Activated CD4-positive, alpha-beta memory T cell treated with anti-CD3 and anti-CD28 coated beads for 36 hours (primary cell): ENCODE measurements at regions not wholly inside any gene's neighbourhood (a gene's known extent, or its start where the extent isn't known, plus 50 kb on each side); places are given as distances from the start of the nearest gene placed in this dataset.

Source experiments
- CTCF ChIA-PET: fragments of 350-600 bp; sonication (Branson Sonifier 250); formaldehyde crosslinking; loops from one replicate; lab custom pipeline; 2021; ENCODE audit warnings: antibody characterized with exemption, inconsistent platforms; lab: Charles Lee
- POLR2A ChIA-PET: fragments of 350-600 bp; sonication (Branson Sonifier 250); formaldehyde crosslinking; loops from one replicate; lab custom pipeline; 2021; ENCODE audit warnings: antibody characterized with exemption; lab: Charles Lee
- DNase-seq: peaks from one replicate; pipeline ENCODE4 v3.0.0-alpha.2; 2020
- H3K27ac Mint-ChIP-seq: one replicate; pipeline ENCODE4 v1.8.0; 2021; ENCODE audit warnings: mixed read lengths
- H3K27me3 Mint-ChIP-seq: one replicate; pipeline ENCODE4 v1.8.0; 2021; ENCODE audit warnings: mixed read lengths
- H3K36me3 Mint-ChIP-seq: one replicate; pipeline ENCODE4 v1.8.0; 2021; ENCODE audit warnings: mixed read lengths
- H3K4me1 Mint-ChIP-seq: one replicate; pipeline ENCODE4 v1.8.0; 2021; ENCODE audit warnings: low read depth, mixed read lengths
- H3K4me3 Mint-ChIP-seq: one replicate; pipeline ENCODE4 v1.8.0; 2021; ENCODE audit warnings: mild to moderate bottlenecking, mixed read lengths
- H3K9me3 Mint-ChIP-seq: one replicate; pipeline ENCODE4 v1.8.0; 2021; ENCODE audit warnings: mixed read lengths
- intact Hi-C: fragments of 100-400 bp; cut with micrococcal nuclease; formaldehyde crosslinking; loops from one replicate; pipeline ENCODE4 v1.15.1; 2023

DNA sequence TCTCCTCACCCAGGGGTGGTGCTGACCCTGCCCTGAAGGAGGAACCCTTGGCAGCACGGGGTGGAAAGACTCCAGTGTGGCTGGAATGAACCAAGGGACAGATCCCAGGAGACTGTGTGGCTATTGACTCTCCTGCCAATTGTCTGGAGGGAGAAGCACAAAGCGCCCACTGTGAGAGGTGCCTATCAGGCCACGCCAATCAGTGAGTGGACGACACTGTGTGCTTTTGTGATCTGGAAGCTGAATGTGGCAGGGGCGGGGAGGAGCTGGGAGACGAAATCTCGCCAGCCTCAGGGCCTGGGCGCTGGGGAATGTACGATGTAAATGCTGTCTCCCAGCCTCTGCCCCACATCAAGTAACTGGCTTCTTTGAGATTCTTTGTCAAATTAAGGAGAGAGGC lies 167.1 kb downstream of the ZBTB18 start:
- intact Hi-C loops, result no loop called here
- no peak for DNase-seq
- H3K36me3 Mint-ChIP-seq, result no peaks in the 10 kb centered on the region
- peaks cover 3% of the 10 kb centered on the region for H3K27me3 Mint-ChIP-seq
- no peak overlapping the region for H3K4me3 Mint-ChIP-seq
- ChIA-PET CTCF (no interaction called here), POLR2A (no interaction called here)
- no peaks in the 10 kb centered on the region for H3K9me3 Mint-ChIP-seq
- no peaks in the 10 kb centered on the region for H3K4me1 Mint-ChIP-seq
- H3K27ac Mint-ChIP-seq, result no peak overlapping the region

DNA sequence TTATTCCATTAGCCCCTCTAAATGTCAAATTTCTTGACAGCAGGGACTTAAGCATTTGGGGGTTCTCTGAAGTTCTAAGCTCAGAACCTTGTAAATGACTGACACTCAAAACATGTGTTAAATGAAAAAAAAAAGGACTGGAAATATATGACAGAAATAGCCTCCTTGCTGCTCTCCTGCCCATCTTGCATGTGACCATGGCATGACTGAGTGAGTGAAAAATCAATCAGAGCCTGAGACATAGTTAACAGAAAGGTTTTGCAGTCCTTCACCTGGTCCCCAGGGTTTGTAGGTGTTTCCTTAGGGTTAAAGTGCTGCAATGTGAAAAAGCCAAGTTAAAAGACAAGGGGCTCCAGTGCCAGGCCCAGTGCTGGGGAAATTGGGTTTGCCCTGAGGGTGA lies 168.1 kb downstream of the ZBTB18 start:
- intact Hi-C loops, result no loop called here
- no peak overlapping the region for H3K4me3 Mint-ChIP-seq
- H3K27me3 Mint-ChIP-seq, result peaks cover 3% of the 10 kb centered on the region
- ChIA-PET POLR2A (no interaction called here), CTCF (interaction anchor here (0.6 kb wide), 1 partner anchor 191 kb away, joined by 4 read pairs; no protein-coding TSS in a partner anchor)
- H3K4me1 Mint-ChIP-seq, result no peaks in the 10 kb centered on the region
- H3K27ac Mint-ChIP-seq, result no peak overlapping the region
- no peaks in the 10 kb centered on the region for H3K9me3 Mint-ChIP-seq
- no peak for DNase-seq
- H3K36me3 Mint-ChIP-seq, result no peaks in the 10 kb centered on the region

DNA sequence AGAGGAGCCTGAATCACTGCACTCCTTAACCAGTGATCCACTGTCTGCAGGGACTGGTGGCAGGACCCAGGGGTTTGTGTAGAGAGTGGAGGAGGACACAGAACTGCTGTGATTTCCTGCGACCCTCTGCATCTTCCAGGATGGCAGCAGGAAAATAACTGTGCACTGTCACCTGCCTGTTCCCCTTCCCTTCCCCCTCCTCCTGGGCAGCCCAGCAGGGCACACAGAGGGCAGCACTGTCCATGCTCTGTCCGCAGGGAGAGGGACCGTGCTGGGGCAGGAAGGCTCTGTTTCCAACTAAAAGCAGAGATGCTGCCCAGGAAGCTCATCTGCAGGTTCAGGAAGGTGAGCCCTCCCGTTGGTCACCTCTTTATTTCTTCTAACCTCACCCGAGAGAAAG lies 168.7 kb downstream of the ZBTB18 start:
- no peak for DNase-seq
- Mint-ChIP-seq H3K4me1 (no peaks in the 10 kb centered on the region), H3K9me3 (no peaks in the 10 kb centered on the region), H3K27me3 (peaks cover 3% of the 10 kb centered on the region), H3K36me3 (no peaks in the 10 kb centered on the region), H3K4me3 (no peak overlapping the region), H3K27ac (no peak overlapping the region)
- intact Hi-C loops, result no loop called here
- ChIA-PET CTCF (no interaction called here), POLR2A (no interaction called here)

DNA sequence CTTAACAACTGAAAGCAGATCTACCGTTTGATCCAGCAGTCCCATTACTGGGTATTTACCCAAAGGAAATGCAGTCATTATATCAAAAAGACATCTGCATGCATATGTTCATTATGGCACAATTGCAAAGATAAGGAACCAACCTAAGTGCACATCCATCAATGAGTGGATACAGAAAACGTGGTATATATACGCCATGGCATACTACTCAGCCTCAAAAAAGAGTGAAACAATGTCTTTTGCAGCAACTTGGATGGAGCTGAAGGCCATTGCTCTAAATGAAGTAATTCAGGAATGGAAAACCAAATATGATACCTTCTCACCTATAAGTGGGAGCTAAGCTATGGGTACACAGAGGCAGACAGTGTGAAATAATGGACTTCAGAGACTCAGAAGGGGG lies 169.3 kb downstream of the ZBTB18 start:
- no peak for DNase-seq
- H3K9me3 Mint-ChIP-seq, result no peaks in the 10 kb centered on the region
- no peaks in the 10 kb centered on the region for H3K36me3 Mint-ChIP-seq
- no peaks in the 10 kb centered on the region for H3K4me1 Mint-ChIP-seq
- CTCF ChIA-PET, result no interaction called here
- POLR2A ChIA-PET, result no interaction called here
- H3K27me3 Mint-ChIP-seq, result peaks cover 3% of the 10 kb centered on the region
- H3K4me3 Mint-ChIP-seq, result no peak overlapping the region
- intact Hi-C loops, result no loop called here
- no peak overlapping the region for H3K27ac Mint-ChIP-seq

DNA sequence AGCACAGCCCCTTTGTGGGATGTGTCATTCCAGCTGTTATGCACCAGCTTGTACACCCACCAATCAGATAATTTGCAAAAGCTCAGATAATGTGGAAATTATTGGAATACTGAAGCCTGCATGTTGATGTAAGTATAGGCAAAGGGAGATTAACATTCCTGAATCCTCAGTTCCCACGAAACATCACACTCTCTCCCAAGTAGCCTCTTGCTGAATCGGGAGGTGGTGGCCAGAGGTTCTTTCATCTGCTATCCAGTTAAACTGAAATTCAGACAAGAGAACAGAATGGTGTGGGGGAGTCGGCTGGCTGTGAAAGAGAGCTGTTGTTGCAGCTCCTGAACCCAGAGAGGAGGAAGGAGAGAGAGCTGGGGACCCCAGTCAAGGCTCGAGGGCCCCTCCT lies 170.9 kb downstream of the ZBTB18 start:
- ChIA-PET CTCF (no interaction called here), POLR2A (no interaction called here)

DNA sequence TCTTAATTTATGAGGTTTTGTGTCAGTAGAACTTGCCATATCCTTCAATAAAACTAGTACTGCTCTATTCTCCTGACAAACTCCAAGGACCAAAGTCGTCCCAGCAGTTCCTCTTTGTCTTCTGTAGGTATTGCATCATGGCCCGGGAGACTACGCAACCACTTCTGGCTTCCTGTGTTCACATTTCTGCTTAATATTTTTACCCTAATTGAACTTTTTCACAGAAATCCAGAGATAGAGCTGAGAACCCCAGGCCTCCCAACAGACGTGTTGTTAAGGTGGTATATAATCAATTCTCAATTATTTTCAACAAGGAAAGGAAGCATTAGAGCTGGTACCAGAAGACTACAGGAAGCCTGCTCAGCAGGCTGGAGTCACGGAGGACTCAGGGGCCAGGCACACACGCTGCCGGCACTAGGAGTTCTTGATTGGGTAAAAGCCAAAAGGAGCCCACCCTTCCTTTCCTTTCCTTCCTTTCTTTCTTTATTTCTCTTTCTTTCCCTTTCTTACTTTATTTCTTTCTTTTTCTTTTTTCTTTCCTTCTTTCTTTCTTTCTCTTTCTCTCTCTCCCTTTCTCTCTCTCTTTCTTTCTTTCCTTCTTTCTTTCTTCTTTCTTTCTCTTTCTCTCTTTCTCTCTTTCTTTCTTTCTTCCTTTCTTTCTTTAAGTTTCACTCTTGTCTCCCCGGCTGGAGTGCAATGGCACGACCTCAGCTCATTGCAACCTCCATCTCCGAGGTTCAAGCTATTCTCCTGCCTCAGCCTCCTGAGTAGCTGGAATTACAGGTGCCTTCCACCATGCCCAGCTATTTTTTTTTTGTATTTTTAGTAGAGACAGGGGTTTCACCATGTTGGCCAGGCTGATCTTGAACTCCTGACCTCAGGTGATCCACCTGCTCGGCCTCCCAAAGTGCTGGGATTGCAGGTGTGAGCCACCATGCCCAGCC lies 173.7 kb downstream of the ZBTB18 start:
- H3K4me3 Mint-ChIP-seq, result no peak overlapping the region
- no peak overlapping the region for H3K27ac Mint-ChIP-seq
- ChIA-PET CTCF (interaction anchor here (0.6 kb wide), 1 partner anchor 196 kb away, joined by 7 read pairs; no protein-coding TSS in a partner anchor), POLR2A (no interaction called here)
- no peaks in the 10 kb centered on the region for H3K4me1 Mint-ChIP-seq
- DNase-seq, result no peak
- intact Hi-C loops, result no loop called here
- no peaks in the 10 kb centered on the region for H3K9me3 Mint-ChIP-seq
- H3K27me3 Mint-ChIP-seq, result peaks cover 3% of the 10 kb centered on the region
- H3K36me3 Mint-ChIP-seq, result no peaks in the 10 kb centered on the region

More for the DNA sequence above, 170.9 kb downstream of the ZBTB18 start:
- DNase-seq, result no peak
- intact Hi-C loops, result no loop called here
- Mint-ChIP-seq H3K4me1 (no peaks in the 10 kb centered on the region), H3K36me3 (no peaks in the 10 kb centered on the region), H3K9me3 (no peaks in the 10 kb centered on the region), H3K27me3 (peaks cover 3% of the 10 kb centered on the region), H3K27ac (no peak overlapping the region), H3K4me3 (no peak overlapping the region)

DNA sequence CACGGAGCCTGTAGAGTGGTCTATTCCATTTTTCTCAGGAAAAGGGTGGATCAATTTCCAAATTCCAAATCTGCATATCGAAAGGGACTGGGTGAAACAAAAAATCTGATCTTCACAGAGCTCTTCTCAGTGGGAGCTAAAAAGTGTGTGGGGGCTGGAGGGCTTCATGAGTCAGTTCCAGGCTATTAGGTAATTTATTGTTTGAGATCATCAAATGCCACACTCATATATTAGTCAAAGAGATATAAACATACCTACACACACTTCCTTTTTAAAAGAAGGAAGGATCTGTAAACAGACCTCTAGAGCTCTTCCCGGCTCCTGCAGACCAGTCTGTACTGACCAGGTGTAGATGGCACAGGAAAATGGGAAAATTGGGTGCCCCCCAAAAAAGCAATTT lies 175.4 kb downstream of the ZBTB18 start:
- POLR2A ChIA-PET, result no interaction called here
- CTCF ChIA-PET, result interaction anchor here (0.8 kb wide), 1 partner anchor 22 kb away, joined by 4 read pairs; no protein-coding TSS in a partner anchor
- intact Hi-C loops, result no loop called here
- DNase-seq, result no peak
- no peak overlapping the region for H3K27ac Mint-ChIP-seq
- no peak overlapping the region for H3K4me3 Mint-ChIP-seq
- H3K4me1 Mint-ChIP-seq, result no peaks in the 10 kb centered on the region
- peaks cover 4% of the 10 kb centered on the region for H3K27me3 Mint-ChIP-seq
- H3K36me3 Mint-ChIP-seq, result no peaks in the 10 kb centered on the region
- no peaks in the 10 kb centered on the region for H3K9me3 Mint-ChIP-seq

DNA sequence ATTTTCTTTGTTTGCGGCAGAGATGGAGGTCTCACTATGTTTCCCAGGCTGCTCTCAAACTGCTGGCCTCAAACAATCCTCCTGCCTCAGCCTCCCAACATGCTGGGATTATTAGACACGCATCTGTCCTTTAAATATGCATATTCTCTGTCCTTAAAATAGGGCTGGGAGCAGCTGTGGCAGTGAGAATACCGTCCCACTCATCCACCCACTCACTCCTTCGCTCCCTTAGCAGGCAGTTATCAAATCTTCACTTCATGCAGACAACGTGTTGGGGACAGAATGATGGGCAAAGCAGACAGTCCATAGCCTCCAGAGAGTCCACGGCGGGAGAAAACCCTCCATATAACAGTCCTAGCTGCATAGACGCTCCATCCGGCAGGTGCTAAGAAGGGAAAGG lies 179.4 kb downstream of the ZBTB18 start:
- ChIA-PET POLR2A (no interaction called here), CTCF (no interaction called here)
- no peaks in the 10 kb centered on the region for H3K9me3 Mint-ChIP-seq
- H3K4me3 Mint-ChIP-seq, result no peak overlapping the region
- no peaks in the 10 kb centered on the region for H3K36me3 Mint-ChIP-seq
- intact Hi-C loops, result no loop called here
- peaks cover 8% of the 10 kb centered on the region for H3K27me3 Mint-ChIP-seq
- no peak overlapping the region for H3K27ac Mint-ChIP-seq
- DNase-seq, result no peak
- H3K4me1 Mint-ChIP-seq, result no peaks in the 10 kb centered on the region

DNA sequence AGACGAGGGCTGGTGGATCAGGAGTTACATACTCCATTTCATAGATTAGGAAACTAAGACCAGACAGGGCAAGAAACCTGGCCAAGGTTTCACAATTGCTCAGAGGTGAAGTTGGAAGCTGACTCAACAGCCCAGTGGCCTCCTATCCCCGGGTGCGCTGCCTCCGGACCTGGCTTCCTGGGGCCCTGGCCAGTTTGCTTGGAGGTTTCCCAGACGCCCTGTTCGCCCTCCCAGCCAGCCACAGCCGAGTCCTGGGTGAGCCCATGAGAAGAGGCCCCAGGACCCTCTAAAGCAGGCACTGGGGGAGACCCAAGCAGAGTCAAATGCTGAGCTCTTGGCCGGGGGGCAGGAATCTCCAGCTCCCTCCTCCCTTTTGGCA lies 180.1 kb downstream of the ZBTB18 start:
- Mint-ChIP-seq H3K27ac (no peak overlapping the region), H3K4me1 (no peaks in the 10 kb centered on the region), H3K27me3 (peaks cover 6% of the 10 kb centered on the region), H3K36me3 (no peaks in the 10 kb centered on the region), H3K4me3 (no peak overlapping the region), H3K9me3 (no peaks in the 10 kb centered on the region)
- ChIA-PET CTCF (no interaction called here), POLR2A (no interaction called here)
- DNase-seq, result no peak
- intact Hi-C loops, result no loop called here

DNA sequence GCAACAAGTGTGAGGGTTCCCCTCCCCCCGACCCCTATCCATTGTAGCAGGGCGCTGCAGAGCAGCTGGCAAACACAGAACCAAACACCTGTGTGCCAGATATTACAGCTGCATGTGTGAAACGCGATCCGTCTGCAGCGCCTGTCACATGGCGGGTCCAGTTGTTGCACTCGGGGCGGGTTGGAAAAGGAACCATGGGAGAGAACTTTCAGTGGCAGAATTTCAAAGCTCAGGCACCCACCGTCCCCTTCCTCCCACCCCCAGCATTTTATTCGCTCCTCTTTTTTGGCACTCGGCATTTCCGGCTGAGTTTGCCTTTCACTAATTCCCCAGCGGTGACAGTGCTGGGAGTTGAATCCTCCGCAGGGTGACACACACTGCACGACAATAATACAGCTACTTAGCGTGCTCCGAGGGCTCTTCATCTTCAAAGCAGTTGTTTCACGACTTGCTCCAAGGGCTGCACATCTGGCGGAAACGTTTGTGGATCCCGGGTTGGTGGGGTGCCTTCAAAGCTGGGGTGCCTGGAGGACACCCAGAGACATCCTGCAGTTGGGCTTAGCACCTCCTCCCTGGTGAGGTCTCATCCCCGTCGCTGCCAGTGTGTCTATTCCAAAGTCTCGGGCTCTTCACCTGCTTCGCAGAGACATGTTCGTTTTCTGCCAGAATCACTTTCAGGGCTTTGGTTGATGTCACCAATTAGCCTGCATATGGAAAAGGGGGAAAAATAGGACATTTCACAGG lies 180.7 kb downstream of the ZBTB18 start:
- H3K36me3 Mint-ChIP-seq, result no peaks in the 10 kb centered on the region
- DNase-seq, result no peak
- ChIA-PET POLR2A (no interaction called here), CTCF (interaction anchor here (0.6 kb wide), 1 partner anchor 890 kb away, joined by 3 read pairs; no protein-coding TSS in a partner anchor)
- no peaks in the 10 kb centered on the region for H3K9me3 Mint-ChIP-seq
- no peaks in the 10 kb centered on the region for H3K4me1 Mint-ChIP-seq
- H3K27me3 Mint-ChIP-seq, result peaks cover 5% of the 10 kb centered on the region
- intact Hi-C loops, result no loop called here
- peak overlapping the region; percentile 6 for H3K4me3 Mint-ChIP-seq
- no peak overlapping the region for H3K27ac Mint-ChIP-seq

DNA sequence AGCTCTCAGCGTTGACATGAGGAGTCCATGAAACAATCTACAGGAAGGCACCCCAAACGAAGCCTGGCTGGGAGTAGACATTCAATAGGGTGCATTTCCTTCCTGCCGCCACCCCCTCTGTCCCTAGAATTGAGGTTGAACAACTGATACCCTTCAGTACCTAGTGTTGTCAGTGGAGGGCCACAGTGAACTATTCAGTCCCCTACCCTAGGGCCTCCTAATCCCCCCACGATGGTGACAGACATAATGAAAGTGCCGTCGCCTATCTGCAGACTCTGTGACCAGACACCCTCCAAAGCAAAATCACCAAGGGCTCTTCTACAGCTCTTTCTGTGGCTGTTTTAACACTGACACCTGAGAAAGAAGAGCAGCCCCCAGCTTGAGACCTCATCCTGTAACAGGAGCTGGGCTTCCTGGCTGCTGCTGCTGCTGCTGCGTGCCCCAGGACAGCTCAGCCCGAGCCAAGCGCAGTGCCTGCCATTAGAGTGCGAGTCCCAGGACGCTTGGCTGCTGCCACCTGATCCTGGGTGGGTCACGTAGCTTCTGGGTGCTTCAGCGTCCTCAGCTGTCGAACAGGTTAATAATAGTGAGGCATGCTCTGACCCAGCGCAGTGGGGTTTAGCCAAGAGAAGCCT lies 183.0 kb downstream of the ZBTB18 start:
- ChIA-PET POLR2A (no interaction called here), CTCF (no interaction called here)
- Mint-ChIP-seq H3K27ac (no peak overlapping the region), H3K4me1 (peaks cover under 1% of the 10 kb centered on the region), H3K36me3 (no peaks in the 10 kb centered on the region), H3K4me3 (no peak overlapping the region), H3K27me3 (peaks cover 5% of the 10 kb centered on the region), H3K9me3 (no peaks in the 10 kb centered on the region)
- DNase-seq, result no peak
- intact Hi-C loops, result no loop called here

DNA sequence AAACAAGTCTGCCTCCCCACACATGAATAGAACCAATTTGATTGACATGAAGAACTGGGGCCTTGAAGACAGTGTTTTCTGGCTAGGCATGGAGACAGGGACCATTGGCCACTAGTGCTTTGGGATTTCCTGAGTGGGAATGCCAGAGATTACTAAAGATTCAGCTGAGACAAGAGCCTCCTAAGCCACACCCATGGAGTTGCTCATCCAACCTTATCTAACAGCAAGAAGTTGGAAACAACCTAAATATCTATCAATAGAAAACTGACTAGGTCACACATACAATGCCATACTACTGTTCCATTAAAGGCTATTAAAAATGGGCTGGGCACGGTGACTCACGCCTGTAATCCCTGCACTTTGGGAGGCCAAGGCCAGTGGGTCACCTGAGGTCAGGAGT lies 184.1 kb downstream of the ZBTB18 start:
- POLR2A ChIA-PET, result no interaction called here
- Mint-ChIP-seq H3K4me3 (no peak overlapping the region), H3K27ac (no peak overlapping the region), H3K27me3 (peaks cover 5% of the 10 kb centered on the region), H3K4me1 (peaks cover 4% of the 10 kb centered on the region), H3K9me3 (no peaks in the 10 kb centered on the region), H3K36me3 (no peaks in the 10 kb centered on the region)
- no peak for DNase-seq
- intact Hi-C loops, result no loop called here
- CTCF ChIA-PET, result no interaction called here
